ENCODE measurements at regions not wholly inside any gene's neighbourhood (a gene's known extent, or its start where the extent isn't known, plus 50 kb on each side); places are given as distances from the start of the nearest gene placed in this dataset.

DNA sequence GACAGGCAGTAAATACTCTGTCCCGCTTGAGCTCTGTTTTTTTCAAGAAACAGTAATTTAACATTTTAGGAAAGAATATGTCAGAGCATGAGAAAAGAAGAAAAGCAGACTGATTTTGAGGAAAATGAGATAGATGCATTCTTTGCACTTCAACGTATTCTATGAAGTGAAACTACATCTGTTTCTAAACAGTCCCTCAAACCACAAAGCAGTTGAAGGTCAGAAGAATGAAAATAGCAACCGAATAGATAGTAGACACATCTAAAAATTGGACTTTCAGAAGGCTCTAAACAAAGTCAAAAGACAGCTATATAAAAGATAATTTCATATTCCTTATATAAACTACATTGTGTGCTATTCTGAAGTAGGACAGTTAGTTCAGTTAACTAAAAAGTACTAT is 172.6 kb upstream of the LRRC3B start:
- TF ChIP-seq BMI1 (IDR thresholded peaks at IDR 0.05; ENCODE audit: borderline replicate concordance) (no peak), PML (IDR thresholded peaks at IDR 0.05; ENCODE audit: low read length) (no peak), POLR2AphosphoS2 (IDR thresholded peaks at IDR 0.05; ENCODE audit: low read depth, low read length) (no peak), RAD21 (IDR thresholded peaks at IDR 0.05; ENCODE audit: insufficient read depth, low read depth, low read length) (no peak), CHD4 (IDR thresholded peaks at IDR 0.05) (no peak), CREB1 (IDR thresholded peaks at IDR 0.05; ENCODE audit: low read depth) (no peak), ZNF274 (IDR thresholded peaks at IDR 0.05; ENCODE audit: insufficient read depth, insufficient read length) (no peak), POLR2A (IDR thresholded peaks at IDR 0.05; ENCODE audit: low read depth, low read length) (no peak)
- TF ChIP-seq, protein P1, sequence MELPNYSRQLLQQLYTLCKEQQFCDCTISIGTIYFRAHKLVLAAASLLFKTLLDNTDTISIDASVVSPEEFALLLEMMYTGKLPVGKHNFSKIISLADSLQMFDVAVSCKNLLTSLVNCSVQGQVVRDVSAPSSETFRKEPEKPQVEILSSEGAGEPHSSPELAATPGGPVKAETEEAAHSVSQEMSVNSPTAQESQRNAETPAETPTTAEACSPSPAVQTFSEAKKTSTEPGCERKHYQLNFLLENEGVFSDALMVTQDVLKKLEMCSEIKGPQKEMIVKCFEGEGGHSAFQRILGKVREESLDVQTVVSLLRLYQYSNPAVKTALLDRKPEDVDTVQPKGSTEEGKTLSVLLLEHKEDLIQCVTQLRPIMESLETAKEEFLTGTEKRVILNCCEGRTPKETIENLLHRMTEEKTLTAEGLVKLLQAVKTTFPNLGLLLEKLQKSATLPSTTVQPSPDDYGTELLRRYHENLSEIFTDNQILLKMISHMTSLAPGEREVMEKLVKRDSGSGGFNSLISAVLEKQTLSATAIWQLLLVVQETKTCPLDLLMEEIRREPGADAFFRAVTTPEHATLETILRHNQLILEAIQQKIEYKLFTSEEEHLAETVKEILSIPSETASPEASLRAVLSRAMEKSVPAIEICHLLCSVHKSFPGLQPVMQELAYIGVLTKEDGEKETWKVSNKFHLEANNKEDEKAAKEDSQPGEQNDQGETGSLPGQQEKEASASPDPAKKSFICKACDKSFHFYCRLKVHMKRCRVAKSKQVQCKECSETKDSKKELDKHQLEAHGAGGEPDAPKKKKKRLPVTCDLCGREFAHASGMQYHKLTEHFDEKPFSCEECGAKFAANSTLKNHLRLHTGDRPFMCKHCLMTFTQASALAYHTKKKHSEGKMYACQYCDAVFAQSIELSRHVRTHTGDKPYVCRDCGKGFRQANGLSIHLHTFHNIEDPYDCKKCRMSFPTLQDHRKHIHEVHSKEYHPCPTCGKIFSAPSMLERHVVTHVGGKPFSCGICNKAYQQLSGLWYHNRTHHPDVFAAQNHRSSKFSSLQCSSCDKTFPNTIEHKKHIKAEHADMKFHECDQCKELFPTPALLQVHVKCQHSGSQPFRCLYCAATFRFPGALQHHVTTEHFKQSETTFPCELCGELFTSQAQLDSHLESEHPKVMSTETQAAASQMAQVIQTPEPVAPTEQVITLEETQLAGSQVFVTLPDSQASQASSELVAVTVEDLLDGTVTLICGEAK (IDR thresholded peaks at IDR 0.05; ENCODE audit: borderline replicate concordance) = no peak
- TF ChIP-seq, protein P2, sequence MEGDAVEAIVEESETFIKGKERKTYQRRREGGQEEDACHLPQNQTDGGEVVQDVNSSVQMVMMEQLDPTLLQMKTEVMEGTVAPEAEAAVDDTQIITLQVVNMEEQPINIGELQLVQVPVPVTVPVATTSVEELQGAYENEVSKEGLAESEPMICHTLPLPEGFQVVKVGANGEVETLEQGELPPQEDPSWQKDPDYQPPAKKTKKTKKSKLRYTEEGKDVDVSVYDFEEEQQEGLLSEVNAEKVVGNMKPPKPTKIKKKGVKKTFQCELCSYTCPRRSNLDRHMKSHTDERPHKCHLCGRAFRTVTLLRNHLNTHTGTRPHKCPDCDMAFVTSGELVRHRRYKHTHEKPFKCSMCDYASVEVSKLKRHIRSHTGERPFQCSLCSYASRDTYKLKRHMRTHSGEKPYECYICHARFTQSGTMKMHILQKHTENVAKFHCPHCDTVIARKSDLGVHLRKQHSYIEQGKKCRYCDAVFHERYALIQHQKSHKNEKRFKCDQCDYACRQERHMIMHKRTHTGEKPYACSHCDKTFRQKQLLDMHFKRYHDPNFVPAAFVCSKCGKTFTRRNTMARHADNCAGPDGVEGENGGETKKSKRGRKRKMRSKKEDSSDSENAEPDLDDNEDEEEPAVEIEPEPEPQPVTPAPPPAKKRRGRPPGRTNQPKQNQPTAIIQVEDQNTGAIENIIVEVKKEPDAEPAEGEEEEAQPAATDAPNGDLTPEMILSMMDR (IDR thresholded peaks at IDR 0.05 in 2 of 3, conservative IDR thresholded peaks at IDR 0.05 in 1 of 3; ENCODE audit: control insufficient read depth in 2 of 3, extremely low read depth in 1 of 3, insufficient read depth in 1 of 3, low read depth in 3 of 3, low read length in 3 of 3) = no peak
- TF ChIP-seq, protein P3, sequence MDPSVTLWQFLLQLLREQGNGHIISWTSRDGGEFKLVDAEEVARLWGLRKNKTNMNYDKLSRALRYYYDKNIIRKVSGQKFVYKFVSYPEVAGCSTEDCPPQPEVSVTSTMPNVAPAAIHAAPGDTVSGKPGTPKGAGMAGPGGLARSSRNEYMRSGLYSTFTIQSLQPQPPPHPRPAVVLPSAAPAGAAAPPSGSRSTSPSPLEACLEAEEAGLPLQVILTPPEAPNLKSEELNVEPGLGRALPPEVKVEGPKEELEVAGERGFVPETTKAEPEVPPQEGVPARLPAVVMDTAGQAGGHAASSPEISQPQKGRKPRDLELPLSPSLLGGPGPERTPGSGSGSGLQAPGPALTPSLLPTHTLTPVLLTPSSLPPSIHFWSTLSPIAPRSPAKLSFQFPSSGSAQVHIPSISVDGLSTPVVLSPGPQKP (IDR thresholded peaks at IDR 0.05; ENCODE audit: low read depth, low read length) = no peak
- TF ChIP-seq, protein P4, sequence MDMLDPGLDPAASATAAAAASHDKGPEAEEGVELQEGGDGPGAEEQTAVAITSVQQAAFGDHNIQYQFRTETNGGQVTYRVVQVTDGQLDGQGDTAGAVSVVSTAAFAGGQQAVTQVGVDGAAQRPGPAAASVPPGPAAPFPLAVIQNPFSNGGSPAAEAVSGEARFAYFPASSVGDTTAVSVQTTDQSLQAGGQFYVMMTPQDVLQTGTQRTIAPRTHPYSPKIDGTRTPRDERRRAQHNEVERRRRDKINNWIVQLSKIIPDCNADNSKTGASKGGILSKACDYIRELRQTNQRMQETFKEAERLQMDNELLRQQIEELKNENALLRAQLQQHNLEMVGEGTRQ (IDR thresholded peaks at IDR 0.05; ENCODE audit: borderline replicate concordance, low read depth, low read length) = no peak
- TF ChIP-seq, protein P5, sequence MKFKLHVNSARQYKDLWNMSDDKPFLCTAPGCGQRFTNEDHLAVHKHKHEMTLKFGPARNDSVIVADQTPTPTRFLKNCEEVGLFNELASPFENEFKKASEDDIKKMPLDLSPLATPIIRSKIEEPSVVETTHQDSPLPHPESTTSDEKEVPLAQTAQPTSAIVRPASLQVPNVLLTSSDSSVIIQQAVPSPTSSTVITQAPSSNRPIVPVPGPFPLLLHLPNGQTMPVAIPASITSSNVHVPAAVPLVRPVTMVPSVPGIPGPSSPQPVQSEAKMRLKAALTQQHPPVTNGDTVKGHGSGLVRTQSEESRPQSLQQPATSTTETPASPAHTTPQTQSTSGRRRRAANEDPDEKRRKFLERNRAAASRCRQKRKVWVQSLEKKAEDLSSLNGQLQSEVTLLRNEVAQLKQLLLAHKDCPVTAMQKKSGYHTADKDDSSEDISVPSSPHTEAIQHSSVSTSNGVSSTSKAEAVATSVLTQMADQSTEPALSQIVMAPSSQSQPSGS (IDR thresholded peaks at IDR 0.05; ENCODE audit: low read length) = no peak
- TF ChIP-seq, protein P6, sequence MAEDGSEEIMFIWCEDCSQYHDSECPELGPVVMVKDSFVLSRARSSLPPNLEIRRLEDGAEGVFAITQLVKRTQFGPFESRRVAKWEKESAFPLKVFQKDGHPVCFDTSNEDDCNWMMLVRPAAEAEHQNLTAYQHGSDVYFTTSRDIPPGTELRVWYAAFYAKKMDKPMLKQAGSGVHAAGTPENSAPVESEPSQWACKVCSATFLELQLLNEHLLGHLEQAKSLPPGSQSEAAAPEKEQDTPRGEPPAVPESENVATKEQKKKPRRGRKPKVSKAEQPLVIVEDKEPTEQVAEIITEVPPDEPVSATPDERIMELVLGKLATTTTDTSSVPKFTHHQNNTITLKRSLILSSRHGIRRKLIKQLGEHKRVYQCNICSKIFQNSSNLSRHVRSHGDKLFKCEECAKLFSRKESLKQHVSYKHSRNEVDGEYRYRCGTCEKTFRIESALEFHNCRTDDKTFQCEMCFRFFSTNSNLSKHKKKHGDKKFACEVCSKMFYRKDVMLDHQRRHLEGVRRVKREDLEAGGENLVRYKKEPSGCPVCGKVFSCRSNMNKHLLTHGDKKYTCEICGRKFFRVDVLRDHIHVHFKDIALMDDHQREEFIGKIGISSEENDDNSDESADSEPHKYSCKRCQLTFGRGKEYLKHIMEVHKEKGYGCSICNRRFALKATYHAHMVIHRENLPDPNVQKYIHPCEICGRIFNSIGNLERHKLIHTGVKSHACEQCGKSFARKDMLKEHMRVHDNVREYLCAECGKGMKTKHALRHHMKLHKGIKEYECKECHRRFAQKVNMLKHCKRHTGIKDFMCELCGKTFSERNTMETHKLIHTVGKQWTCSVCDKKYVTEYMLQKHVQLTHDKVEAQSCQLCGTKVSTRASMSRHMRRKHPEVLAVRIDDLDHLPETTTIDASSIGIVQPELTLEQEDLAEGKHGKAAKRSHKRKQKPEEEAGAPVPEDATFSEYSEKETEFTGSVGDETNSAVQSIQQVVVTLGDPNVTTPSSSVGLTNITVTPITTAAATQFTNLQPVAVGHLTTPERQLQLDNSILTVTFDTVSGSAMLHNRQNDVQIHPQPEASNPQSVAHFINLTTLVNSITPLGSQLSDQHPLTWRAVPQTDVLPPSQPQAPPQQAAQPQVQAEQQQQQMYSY (CRISPR knock-in tag; IDR thresholded peaks at IDR 0.05) = no peak
